Ovary (tissue), 3 donors: ENCODE measurements at regions not wholly inside any gene's neighbourhood (a gene's known extent, or its start where the extent isn't known, plus 50 kb on each side); places are given as distances from the start of the nearest gene placed in this dataset.

Experiments
- POLR2A ChIP-seq: fragments of 450-650 bp; IDR thresholded peaks from one replicate; pipeline ENCODE4 v1.6.1; 2017; ENCODE audit warnings: antibody characterized with exemption, mild to moderate bottlenecking, moderate library complexity
- TF ChIP-seq, protein P1 (sequence below), 3 donors: fragments of 450-650 bp in 2 of 3; fragments of 200-600 bp in 1 of 3; IDR thresholded peaks; one replicate each; pipeline versions ENCODE4 v1.5.1 to v1.8.0; 2016 to 2022; ENCODE audit warnings: antibody characterized with exemption in 3 of 3, mild to moderate bottlenecking in 1 of 3
- donor health status: DM: no; HTN: no; CAD: no.

DNA sequence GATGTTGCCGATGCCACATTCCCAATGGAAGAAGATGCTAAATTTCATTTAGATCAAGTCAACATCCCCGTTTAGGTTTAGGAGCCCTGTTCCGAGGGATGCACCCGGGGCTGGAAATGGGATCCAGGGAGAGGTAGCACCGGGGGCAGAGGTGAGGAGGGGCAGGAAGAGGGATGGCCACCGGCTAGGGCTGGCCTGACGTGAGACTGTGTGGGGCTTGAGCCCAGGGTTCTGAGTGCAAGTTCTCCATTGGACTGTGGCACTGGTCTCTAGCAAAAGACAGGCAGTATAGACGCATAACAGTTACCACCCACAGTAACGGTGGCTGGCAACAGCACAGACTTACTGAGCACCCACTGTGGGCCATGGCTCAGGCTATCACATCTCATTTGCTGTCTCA is 209.0 kb upstream of the MVB12B start:
- TF ChIP-seq, protein P1, sequence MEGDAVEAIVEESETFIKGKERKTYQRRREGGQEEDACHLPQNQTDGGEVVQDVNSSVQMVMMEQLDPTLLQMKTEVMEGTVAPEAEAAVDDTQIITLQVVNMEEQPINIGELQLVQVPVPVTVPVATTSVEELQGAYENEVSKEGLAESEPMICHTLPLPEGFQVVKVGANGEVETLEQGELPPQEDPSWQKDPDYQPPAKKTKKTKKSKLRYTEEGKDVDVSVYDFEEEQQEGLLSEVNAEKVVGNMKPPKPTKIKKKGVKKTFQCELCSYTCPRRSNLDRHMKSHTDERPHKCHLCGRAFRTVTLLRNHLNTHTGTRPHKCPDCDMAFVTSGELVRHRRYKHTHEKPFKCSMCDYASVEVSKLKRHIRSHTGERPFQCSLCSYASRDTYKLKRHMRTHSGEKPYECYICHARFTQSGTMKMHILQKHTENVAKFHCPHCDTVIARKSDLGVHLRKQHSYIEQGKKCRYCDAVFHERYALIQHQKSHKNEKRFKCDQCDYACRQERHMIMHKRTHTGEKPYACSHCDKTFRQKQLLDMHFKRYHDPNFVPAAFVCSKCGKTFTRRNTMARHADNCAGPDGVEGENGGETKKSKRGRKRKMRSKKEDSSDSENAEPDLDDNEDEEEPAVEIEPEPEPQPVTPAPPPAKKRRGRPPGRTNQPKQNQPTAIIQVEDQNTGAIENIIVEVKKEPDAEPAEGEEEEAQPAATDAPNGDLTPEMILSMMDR (IDR thresholded peaks at IDR 0.05) = no peak
- no peak for TF ChIP-seq POLR2A
